Vagina (tissue), 2 donors: ENCODE measurements at regions not wholly inside any gene's neighbourhood (a gene's known extent, or its start where the extent isn't known, plus 50 kb on each side); places are given as distances from the start of the nearest gene placed in this dataset.

Experiments
- POLR2A ChIP-seq, 2 donors: fragments of 450-650 bp; IDR thresholded peaks; one replicate each; pipeline ENCODE4 v1.6.1; 2017; ENCODE audit warnings: antibody characterized with exemption in 2 of 2, mild to moderate bottlenecking in 2 of 2, moderate library complexity in 2 of 2
- POLR2AphosphoS5 ChIP-seq, 2 donors: sonication (generic); formaldehyde crosslinking; IDR thresholded peaks; one replicate each; pipeline ENCODE4 v1.9.0; 2017; ENCODE audit warnings: antibody characterized with exemption in 2 of 2, mild to moderate bottlenecking in 2 of 2, low read depth in 1 of 2; ENCODE audit not compliant: insufficient read depth in 1 of 2
- TF ChIP-seq, protein P1 (sequence below), 3 experiments: fragments of 450-650 bp in 2 of 3; fragments of 200-600 bp in 1 of 3; sonication (generic) in 1 of 3; IDR thresholded peaks; one replicate each; pipeline ENCODE4 v1.5.1; 2017 to 2019; ENCODE audit warnings: antibody characterized with exemption in 3 of 3, mild to moderate bottlenecking in 2 of 3, moderate library complexity in 2 of 3

DNA sequence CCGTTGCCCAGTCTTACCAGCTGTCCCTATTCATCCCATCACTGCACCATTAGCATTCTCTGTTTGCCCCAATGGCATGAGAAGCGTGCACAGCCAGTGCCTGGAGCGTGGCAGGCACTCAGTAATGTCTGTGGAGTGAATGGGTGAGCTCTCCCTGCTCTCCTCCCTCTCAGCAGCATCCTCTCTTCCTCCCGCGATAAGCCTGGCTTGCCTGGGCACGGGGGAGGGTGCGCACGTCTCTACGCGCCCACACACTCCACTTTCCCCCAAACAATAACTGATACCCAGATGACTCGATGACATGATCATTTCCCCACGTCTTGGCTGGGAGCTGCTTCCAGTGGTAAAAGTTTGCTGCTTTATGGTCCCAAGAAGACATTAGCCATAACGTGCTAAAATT, 81.8 kb upstream of the LINGO1 start:
- TF ChIP-seq, protein P1, sequence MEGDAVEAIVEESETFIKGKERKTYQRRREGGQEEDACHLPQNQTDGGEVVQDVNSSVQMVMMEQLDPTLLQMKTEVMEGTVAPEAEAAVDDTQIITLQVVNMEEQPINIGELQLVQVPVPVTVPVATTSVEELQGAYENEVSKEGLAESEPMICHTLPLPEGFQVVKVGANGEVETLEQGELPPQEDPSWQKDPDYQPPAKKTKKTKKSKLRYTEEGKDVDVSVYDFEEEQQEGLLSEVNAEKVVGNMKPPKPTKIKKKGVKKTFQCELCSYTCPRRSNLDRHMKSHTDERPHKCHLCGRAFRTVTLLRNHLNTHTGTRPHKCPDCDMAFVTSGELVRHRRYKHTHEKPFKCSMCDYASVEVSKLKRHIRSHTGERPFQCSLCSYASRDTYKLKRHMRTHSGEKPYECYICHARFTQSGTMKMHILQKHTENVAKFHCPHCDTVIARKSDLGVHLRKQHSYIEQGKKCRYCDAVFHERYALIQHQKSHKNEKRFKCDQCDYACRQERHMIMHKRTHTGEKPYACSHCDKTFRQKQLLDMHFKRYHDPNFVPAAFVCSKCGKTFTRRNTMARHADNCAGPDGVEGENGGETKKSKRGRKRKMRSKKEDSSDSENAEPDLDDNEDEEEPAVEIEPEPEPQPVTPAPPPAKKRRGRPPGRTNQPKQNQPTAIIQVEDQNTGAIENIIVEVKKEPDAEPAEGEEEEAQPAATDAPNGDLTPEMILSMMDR (IDR thresholded peaks at IDR 0.05) = no peak
- TF ChIP-seq POLR2AphosphoS5 (IDR thresholded peaks at IDR 0.05; ENCODE audit: insufficient read depth in 1 of 2, low read depth in 1 of 2) = no peak
- no peak for TF ChIP-seq POLR2A (IDR thresholded peaks at IDR 0.05)
